IPS DF 4.7 (cell line): ENCODE measurements at regions not wholly inside any gene's neighbourhood (a gene's known extent, or its start where the extent isn't known, plus 50 kb on each side); places are given as distances from the start of the nearest gene placed in this dataset.

Source experiments
- DNase-seq: peaks from one replicate; pipeline ENCODE4 v3.0.0-alpha.2; 2013; ENCODE audit warnings: low spot score; ENCODE audit errors: extremely low read depth

DNA sequence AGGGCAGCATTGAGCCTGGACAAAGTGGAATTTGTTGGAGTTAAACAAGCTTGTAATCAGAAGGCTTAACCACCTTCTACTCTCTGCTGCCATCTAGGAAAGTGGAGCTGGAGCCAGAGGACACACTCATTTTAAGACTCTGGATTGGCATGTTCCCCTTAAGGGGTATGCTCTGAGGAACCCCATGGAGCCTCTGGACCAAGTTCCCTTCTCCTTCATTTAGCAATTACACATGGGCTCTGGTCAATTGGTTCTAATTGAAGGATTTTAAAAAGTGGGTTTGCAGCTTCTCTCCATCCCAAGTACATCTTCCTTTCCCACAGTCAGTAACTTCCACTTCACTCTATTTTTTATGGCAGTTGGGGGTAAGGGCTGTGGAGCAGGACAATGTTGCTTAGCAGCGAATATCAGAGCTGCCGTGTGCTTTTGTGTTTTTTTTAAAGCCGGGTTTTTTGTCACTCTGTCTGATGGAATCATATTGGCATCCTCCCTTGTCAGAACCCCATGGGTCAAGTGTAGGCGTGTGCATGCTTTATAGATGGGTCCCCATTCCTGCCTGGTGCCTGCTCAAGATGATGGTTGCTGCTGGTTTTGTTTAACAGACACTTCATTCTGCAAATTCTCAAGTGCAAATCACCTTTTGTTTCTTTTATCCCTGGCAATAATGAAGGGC lies 330.7 kb upstream of the ADAMTSL1 start:
- no peak for DNase-seq

GRCh38 chr9:18146329-18146728 lies 327.6 kb upstream of the ADAMTSL1 start:
- DNase-seq, result no peak

- DNase-seq, result no peak
Measured at GRCh38 chr9:18149471-18150011, 324.4 kb upstream of the ADAMTSL1 start.

DNA sequence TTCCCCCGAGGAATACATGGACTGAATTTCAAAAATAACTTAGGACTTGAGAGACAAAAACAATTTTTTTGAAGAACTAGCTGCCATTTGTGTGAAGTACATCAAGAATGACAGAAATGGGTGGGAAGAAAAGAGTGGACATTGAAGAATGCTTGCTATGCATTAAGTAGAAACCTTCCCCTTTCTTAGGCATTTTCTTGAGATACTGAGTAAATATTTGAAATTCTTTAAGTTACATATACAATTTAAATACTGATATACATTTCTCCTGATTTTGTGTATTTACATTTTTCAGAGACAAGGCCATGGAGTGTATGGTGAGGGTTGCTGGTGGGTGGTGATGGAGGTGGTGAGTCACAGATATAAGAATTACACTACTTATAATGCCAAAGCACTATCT lies 319.3 kb upstream of the ADAMTSL1 start:
- DNase-seq, result no peak

DNA sequence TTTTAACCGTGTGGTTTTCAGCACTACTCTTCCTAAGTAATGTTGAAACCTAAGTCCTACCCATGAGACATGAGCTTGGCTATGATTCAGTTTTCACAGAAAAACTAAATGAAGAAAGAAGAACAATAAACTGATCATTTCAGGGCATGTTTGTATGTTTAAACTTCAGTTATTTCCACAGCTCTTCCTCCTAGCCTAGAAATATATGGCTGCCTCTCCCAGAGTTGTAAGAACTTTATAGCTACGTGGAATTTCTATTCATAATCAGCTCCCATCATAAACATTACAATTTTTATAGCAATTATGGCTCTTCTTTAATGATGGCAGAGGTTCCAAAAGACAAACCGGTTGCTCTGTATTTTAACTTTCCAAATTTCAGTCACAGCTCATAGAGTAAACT lies 314.7 kb upstream of the ADAMTSL1 start:
- DNase-seq, result no peak

DNA sequence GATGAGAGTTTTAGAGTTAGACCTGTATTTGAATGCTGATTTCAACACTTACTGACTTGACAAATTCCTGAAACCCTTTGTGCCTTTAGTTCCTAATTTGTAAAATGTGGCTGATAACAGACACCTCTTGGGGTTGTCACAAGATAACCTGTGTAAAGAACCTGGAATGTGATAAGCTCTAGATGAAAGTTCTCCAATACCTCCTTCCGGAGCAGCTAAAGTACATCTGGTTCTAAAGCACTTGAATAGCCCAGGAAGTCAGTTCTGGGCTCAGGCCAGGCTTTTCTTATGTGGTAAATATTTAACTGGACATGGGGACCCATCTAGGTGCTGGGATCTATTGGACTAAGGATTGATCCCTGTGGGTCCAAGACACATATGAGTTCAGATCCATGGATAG lies 310.8 kb upstream of the ADAMTSL1 start:
- no peak for DNase-seq

DNA sequence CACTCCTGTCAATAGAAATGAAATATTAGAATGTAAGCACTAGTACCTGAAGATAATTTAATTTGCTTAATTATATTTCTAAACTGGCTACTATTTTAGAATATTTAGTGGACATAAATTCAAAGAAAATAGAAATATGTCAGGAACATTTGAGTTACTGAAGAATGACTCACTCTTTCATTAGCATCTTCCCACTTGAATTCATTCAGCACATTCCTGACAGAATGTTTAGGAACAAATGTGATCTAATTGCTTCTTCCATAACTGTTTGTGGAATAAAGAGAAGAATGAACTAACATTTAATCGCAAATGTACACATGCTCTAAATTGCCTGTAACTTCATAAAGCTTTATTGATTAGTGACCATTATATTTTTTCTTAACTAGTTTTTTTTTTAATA lies 306.2 kb upstream of the ADAMTSL1 start:
- no peak for DNase-seq

- DNase-seq, result no peak
Measured at GRCh38 chr9:18173923-18174322, 300.0 kb upstream of the ADAMTSL1 start.

DNA sequence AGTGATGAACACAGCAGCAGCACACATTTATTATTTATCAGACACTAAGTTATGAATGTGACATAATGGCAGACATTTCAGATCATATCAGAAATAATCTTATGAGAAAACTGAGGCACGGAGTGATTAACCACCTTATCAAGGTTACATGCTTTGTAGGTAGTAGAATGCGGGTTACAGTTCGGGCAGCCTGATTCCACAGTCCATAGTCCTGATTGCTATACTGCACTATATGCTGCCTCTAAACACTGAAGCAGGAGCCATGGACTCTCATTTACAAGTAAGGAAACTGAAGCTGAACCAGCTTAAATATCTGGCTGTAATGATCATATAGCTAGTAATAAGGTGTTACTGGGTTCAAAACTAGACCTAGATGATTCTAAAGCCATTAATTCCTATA lies 291.3 kb upstream of the ADAMTSL1 start:
- DNase-seq, result no peak

- DNase-seq, result no peak
Measured at GRCh38 chr9:18183974-18184373, 290.0 kb upstream of the ADAMTSL1 start.

DNA sequence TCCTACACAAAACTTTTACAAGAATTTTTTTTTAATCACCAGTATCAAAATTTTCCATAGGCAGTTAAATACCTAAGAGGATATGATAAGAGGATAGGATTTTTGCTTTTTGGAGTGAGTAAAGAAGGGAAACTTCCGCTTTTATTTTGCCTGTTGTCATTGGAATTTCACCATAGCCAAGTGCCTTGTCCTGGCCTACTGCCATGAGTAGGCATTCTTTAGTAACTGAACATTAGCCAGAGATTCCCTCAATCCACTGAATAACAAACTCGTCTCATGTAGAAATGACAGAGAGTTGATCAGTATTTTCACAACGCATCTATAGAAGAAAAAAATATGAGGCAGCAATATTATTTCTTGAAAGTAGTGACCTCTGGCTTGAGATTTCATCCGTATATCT lies 289.6 kb upstream of the ADAMTSL1 start:
- no peak for DNase-seq

DNA sequence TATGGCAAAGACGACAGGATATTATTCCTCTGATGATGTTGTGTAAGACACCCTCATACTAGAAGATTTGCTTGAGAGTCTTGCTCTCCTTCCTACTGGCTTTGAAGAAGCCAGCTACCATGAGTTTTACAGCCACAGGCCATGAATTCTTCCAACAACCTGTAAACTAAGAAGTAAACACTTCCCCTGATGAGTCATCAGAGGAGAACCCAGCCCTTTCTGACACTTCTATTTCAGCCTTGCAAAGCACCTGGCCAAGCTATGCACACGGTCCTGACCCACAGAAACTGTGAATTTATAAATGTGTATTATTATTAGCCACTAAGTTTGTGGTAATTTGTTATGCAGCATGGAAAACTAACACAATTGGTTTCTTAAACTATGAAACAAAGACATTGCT lies 288.8 kb upstream of the ADAMTSL1 start:
- DNase-seq, result no peak

DNA sequence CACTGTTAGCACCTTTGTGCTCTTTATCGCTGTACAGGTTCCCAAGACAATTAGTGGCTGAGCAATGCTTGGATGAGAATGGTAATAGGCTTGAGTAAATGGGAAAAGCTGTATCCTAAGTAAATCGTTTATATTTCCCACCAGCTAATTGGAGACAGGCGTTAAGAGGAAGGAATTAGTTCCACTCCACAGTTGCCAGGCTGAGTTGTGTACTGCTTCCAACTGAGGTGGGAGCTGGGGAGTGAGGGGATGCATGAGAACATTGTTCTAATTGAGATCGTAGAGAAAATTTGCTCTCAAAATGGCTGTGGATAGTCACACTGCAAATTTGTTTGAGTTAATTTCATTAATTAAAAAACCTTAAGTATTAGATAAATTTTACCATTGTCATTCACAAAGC lies 285.0 kb upstream of the ADAMTSL1 start:
- no peak for DNase-seq

- DNase-seq, result no peak
Measured at GRCh38 chr9:18189871-18190670, 283.9 kb upstream of the ADAMTSL1 start.

DNA sequence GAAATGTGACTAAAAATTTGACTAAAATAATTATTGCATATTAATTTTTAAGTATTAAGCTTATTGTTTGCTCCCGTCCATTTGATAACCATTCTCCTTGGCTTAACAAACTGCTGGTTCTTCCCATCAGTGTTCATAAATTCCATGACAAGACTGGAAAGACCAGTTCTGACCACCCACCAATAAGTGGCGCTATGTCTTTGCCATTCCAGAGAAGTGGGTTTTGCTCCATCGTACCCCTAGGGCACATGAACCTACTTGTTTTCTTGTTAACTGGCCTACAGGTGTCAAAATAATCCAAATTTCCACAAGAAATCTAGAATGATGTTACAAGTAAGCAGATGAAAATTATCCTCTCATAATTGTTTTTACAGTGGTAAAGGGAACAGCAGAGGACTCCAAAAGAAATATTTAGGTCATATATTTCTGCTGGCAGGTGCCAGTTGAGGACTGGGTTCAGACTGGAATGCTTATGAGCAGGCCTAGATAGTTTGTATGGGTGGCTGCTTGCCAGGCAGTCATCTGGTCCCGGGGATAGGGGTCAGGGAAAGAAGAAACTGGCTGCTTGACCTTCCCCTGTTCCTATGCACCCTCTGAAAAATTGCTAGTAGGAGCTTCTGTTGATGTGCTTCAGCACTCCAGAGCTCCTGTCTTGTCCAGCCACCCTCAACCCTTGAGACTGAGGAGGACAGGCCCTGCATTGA lies 283.1 kb upstream of the ADAMTSL1 start:
- no peak for DNase-seq

GRCh38 chr9:18194316-18194715 lies 279.6 kb upstream of the ADAMTSL1 start:
- no peak for DNase-seq

- DNase-seq, result no peak
Measured at GRCh38 chr9:18195223-18195622, 278.7 kb upstream of the ADAMTSL1 start.

DNA sequence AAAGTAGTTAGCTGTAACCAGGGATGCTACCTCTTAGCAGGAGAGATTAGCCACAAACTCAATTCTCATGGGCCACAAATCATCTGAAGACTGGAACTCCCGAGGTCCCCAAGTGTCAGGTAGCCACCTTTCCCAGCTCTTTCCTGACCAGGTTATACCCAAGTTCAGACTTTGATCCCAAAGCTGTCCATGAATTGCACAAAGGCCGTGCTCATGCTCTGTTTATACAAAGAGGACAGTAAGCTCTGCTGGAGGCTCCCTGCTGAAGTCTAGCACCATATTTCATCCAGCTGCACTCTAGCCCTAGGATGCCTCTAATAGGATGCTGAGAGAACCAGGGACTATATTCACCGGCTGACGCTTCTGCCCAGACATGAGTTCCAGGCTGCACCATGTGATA lies 271.0 kb upstream of the ADAMTSL1 start:
- DNase-seq, result no peak

GRCh38 chr9:18207735-18208134 lies 266.2 kb upstream of the ADAMTSL1 start:
- no peak for DNase-seq

DNA sequence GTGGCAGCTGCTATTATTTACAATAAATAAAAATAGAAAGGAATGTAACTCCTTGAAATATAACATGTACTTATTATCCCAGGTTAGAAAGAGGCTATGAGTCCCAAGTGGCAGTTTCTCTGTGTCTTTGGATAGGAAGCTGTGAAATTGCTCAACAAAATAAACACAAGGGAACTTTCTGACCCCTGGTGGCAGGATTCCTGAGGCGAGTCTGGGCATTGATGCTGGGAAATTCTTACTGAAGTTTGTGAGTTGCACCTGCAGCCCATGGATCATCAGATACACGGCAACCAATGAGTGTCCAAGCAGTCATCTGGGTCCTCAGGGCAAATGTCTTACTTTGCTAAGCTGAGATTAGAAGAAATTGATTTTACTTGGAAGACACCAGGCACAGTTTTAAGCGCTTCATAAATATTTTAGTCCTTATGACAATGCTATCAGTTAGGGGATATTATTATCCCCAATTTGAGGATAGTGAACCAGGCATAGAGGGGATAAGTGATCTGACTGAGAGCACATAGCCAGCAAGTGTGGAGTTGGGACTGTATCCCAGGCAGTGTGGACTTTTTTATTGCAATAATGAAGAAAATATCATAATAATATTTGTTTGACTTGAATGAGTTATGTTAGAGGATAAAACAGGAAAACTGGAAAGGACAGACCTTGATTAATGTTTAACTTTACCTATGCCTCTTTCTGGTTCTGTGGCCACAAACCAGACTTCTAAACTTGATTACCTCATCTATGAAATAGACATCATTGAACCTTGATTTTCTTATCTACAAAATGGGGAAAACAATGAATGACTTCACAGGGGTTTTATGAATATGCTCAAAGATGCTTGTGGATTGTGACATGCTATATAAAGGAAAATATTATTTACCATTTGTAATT lies 265.5 kb upstream of the ADAMTSL1 start:
- no peak for DNase-seq

DNA sequence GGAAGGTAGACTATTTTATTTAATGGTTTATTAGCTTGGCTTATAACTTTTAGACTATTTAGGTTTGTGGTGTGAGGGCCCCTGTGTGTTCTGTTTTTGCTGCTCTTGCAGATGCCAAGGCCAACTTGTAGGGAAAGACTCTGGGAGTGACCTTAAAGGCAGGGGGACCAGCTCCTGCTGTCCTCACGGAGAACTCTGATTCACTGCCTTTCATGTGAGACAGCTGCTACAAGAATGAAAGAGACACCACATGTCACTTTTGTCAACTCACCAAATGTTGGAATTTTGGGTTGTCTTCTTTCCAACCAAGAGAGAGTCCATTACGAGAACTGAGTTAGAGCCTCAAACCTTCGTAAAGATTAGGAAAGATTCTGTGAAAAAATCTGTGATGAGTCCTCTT lies 258.3 kb upstream of the ADAMTSL1 start:
- DNase-seq, result no peak
